Retinal pigment epithelial cell (primary cell): ENCODE measurements at regions not wholly inside any gene's neighbourhood (a gene's known extent, or its start where the extent isn't known, plus 50 kb on each side); places are given as distances from the start of the nearest gene placed in this dataset.

ENCODE experiments used
- DNase-seq: peaks from one replicate; pipeline ENCODE4 v3.0.0-alpha.2; 2010; ENCODE audit warnings: low read depth
- H3K4me3 ChIP-seq: 2 replicates; pipeline ENCODE4 v1.5.1; 2011; ENCODE audit warnings: mild to moderate bottlenecking, low read length, control low read depth, moderate library complexity
- CTCF ChIP-seq: conservative IDR thresholded peaks from 2 replicates; pipeline ENCODE4 v1.5.1; 2011; ENCODE audit warnings: low read depth, low read length, control low read depth, inconsistent platforms

GRCh38 chr13:72390909-72391308, 336.5 kb downstream of the MZT1 start:
- no peak overlapping the region for H3K4me3 ChIP-seq
- DNase-seq = peak; percentile 58
- TF ChIP-seq CTCF = no peak

GRCh38 chr13:72386138-72386684, 341.2 kb downstream of the MZT1 start:
- no peak for TF ChIP-seq CTCF
- DNase-seq = no peak
- no peak overlapping the region for H3K4me3 ChIP-seq

GRCh38 chr13:72384879-72385278, 342.6 kb downstream of the MZT1 start:
- no peak overlapping the region for H3K4me3 ChIP-seq
- no peak for TF ChIP-seq CTCF
- DNase-seq = peak; percentile 30

GRCh38 chr13:72384186-72384823, 343.1 kb downstream of the MZT1 start:
- DNase-seq = no peak
- H3K4me3 ChIP-seq = no peak overlapping the region
- TF ChIP-seq CTCF = no peak

GRCh38 chr13:72383646-72384045, 343.8 kb downstream of the MZT1 start:
- H3K4me3 ChIP-seq = no peak overlapping the region
- TF ChIP-seq CTCF = no peak
- DNase-seq = no peak

GRCh38 chr13:72379581-72379980, 347.8 kb downstream of the MZT1 start:
- no peak overlapping the region for H3K4me3 ChIP-seq
- TF ChIP-seq CTCF = no peak
- DNase-seq = no peak

- H3K4me3 ChIP-seq = no peak overlapping the region
- DNase-seq = no peak
- no peak for TF ChIP-seq CTCF
Measured at GRCh38 chr13:72368031-72368430, 359.4 kb downstream of the MZT1 start.
